Activated CD4-positive, CD25-positive, alpha-beta regulatory T cell treated with anti-CD3 and anti-CD28 coated beads, Interleukin-2, amount 50 U/mL, for 72 hours (primary cell): ENCODE measurements at regions not wholly inside any gene's neighbourhood (a gene's known extent, or its start where the extent isn't known, plus 50 kb on each side); places are given as distances from the start of the nearest gene placed in this dataset.
"Not testable (repeated sequence)": the region's sequence is repeated elsewhere in the genome, so short reads cannot be mapped to it uniquely, and the experiment has no call there.

Source experiments
- DNase-seq: peaks from one replicate; pipeline ENCODE4 v3.0.0; 2021

- DNase-seq = no peak
These were observed 560.8 kb upstream of the NBEA start for GRCh38 chr13:34381228-34381627.

GRCh38 chr13:34383728-34384127 lies 558.3 kb upstream of the NBEA start:
- DNase-seq = no peak

- not testable (repeated sequence) for DNase-seq
These were observed 555.8 kb upstream of the NBEA start for GRCh38 chr13:34386229-34386628.

- DNase-seq = no peak
These were observed 551.0 kb upstream of the NBEA start for GRCh38 chr13:34391076-34391475.

- DNase-seq = no peak
These were observed 540.4 kb upstream of the NBEA start for GRCh38 chr13:34401696-34402095.

- DNase-seq = no peak
These were observed 536.5 kb upstream of the NBEA start for GRCh38 chr13:34405410-34406181.

- no peak for DNase-seq
These were observed 533.4 kb upstream of the NBEA start for GRCh38 chr13:34408640-34409039.

- no peak for DNase-seq
These were observed 532.4 kb upstream of the NBEA start for GRCh38 chr13:34409496-34410182.

- no peak for DNase-seq
These were observed 531.4 kb upstream of the NBEA start for GRCh38 chr13:34410678-34411077.

GRCh38 chr13:34411177-34411576 lies 530.9 kb upstream of the NBEA start:
- no peak for DNase-seq

GRCh38 chr13:34411894-34412293 lies 530.2 kb upstream of the NBEA start:
- no peak for DNase-seq

- DNase-seq = no peak
These were observed 529.8 kb upstream of the NBEA start for GRCh38 chr13:34412295-34412694.

GRCh38 chr13:34412817-34413375 lies 529.2 kb upstream of the NBEA start:
- DNase-seq = no peak

GRCh38 chr13:34413538-34414210 lies 528.4 kb upstream of the NBEA start:
- DNase-seq = no peak

- no peak for DNase-seq
These were observed 527.5 kb upstream of the NBEA start for GRCh38 chr13:34414616-34415015.

GRCh38 chr13:34416971-34417380 lies 525.1 kb upstream of the NBEA start:
- no peak for DNase-seq

GRCh38 chr13:34417896-34418295 lies 524.2 kb upstream of the NBEA start:
- no peak for DNase-seq

- DNase-seq = no peak
These were observed 523.0 kb upstream of the NBEA start for GRCh38 chr13:34419025-34419424.

- DNase-seq = no peak
These were observed 522.3 kb upstream of the NBEA start for GRCh38 chr13:34419755-34420154.

- no peak for DNase-seq
These were observed 521.2 kb upstream of the NBEA start for GRCh38 chr13:34420702-34421346.

GRCh38 chr13:34421347-34421719 lies 520.7 kb upstream of the NBEA start:
- no peak for DNase-seq

- no peak for DNase-seq
These were observed 520.1 kb upstream of the NBEA start for GRCh38 chr13:34421858-34422475.

GRCh38 chr13:34422956-34423355 lies 519.1 kb upstream of the NBEA start:
- no peak for DNase-seq
